Astrocyte (in vitro differentiated cells and primary cell): ENCODE measurements at regions not wholly inside any gene's neighbourhood (a gene's known extent, or its start where the extent isn't known, plus 50 kb on each side); places are given as distances from the start of the nearest gene placed in this dataset.

Experiments
- DNase-seq: peaks from one replicate; pipeline ENCODE4 v3.0.0-alpha.2; 2010; ENCODE audit warnings: low read depth
- FAIRE-seq: peaks from 2 replicates; lab custom pipeline; 2011; peaks lifted over from hg19 to GRCh38; lab: Jason Lieb, UNC
- H2AFZ ChIP-seq: 2 replicates; pipeline ENCODE4 v1.6.0; 2012; ENCODE audit warnings: low read depth, low read length, inconsistent platforms
- H3K27ac ChIP-seq: 2 replicates; pipeline ENCODE4 v1.5.1; 2011; ENCODE audit warnings: low read depth, low read length, inconsistent platforms
- H3K27me3 ChIP-seq: 2 replicates; pipeline ENCODE4 v1.6.0; 2011; ENCODE audit warnings: low read length, inconsistent platforms; ENCODE audit not compliant: insufficient read depth
- H3K36me3 ChIP-seq: 2 replicates; pipeline ENCODE4 v1.5.1; 2011; ENCODE audit warnings: low read length, inconsistent platforms; ENCODE audit not compliant: insufficient read depth
- H3K4me1 ChIP-seq: 2 replicates; pipeline ENCODE4 v1.5.1; 2011; ENCODE audit warnings: low read length, inconsistent platforms; ENCODE audit not compliant: insufficient read depth
- H3K4me2 ChIP-seq: 2 replicates; pipeline ENCODE4 v1.6.0; 2012; ENCODE audit warnings: low read length, inconsistent platforms
- H3K4me3 ChIP-seq: 2 replicates; pipeline ENCODE4 v1.5.1; 2011; ENCODE audit warnings: low read depth, mild to moderate bottlenecking, low read length, inconsistent platforms; ENCODE audit not compliant: insufficient read depth
- H3K79me2 ChIP-seq: 2 replicates; pipeline ENCODE4 v1.6.0; 2012; ENCODE audit warnings: mild to moderate bottlenecking, low read length, inconsistent platforms; ENCODE audit not compliant: insufficient read depth
- H3K9ac ChIP-seq: 2 replicates; pipeline ENCODE4 v1.6.0; 2012; ENCODE audit warnings: mild to moderate bottlenecking, low read length, inconsistent platforms
- H3K9me3 ChIP-seq: 2 replicates; pipeline ENCODE4 v1.5.1; 2012; ENCODE audit warnings: low read depth, mild to moderate bottlenecking, low read length, inconsistent platforms; ENCODE audit not compliant: insufficient read depth
- H4K20me1 ChIP-seq: 2 replicates; pipeline ENCODE4 v1.6.0; 2012; ENCODE audit warnings: low read length, inconsistent platforms; ENCODE audit not compliant: insufficient read depth
- H3K27ac Mint-ChIP-seq: one replicate; pipeline ENCODE4 v1.8.0; 2021; ENCODE audit warnings: mild to moderate bottlenecking, mixed read lengths; ENCODE audit not compliant: unreplicated experiment
- H3K27me3 Mint-ChIP-seq: one replicate; pipeline ENCODE4 v1.8.0; 2021; ENCODE audit warnings: low read depth, mixed read lengths; ENCODE audit not compliant: unreplicated experiment
- H3K36me3 Mint-ChIP-seq: one replicate; pipeline ENCODE4 v1.8.0; 2021; ENCODE audit warnings: low read depth, mixed read lengths; ENCODE audit not compliant: unreplicated experiment
- H3K4me1 Mint-ChIP-seq: one replicate; pipeline ENCODE4 v1.8.0; 2021; ENCODE audit warnings: low read depth, mixed read lengths; ENCODE audit not compliant: unreplicated experiment
- H3K4me3 Mint-ChIP-seq: one replicate; pipeline ENCODE4 v1.8.0; 2021; ENCODE audit warnings: mild to moderate bottlenecking, moderate library complexity, mixed read lengths; ENCODE audit not compliant: unreplicated experiment
- H3K9me3 Mint-ChIP-seq: one replicate; pipeline ENCODE4 v1.8.0; 2021; ENCODE audit warnings: mild to moderate bottlenecking, mixed read lengths; ENCODE audit not compliant: unreplicated experiment
- EZH2 ChIP-seq: IDR thresholded peaks from 2 replicates; pipeline ENCODE4 v1.6.1; 2012; ENCODE audit warnings: mild to moderate bottlenecking, low read length, inconsistent platforms; ENCODE audit not compliant: insufficient read depth
- TF ChIP-seq, protein P1 (sequence below): IDR thresholded peaks from 2 replicates; pipeline ENCODE4 v1.5.1; 2011; ENCODE audit warnings: low read depth, mild to moderate bottlenecking, inconsistent platforms, low read length, moderate library complexity; ENCODE audit not compliant: insufficient read depth

DNA sequence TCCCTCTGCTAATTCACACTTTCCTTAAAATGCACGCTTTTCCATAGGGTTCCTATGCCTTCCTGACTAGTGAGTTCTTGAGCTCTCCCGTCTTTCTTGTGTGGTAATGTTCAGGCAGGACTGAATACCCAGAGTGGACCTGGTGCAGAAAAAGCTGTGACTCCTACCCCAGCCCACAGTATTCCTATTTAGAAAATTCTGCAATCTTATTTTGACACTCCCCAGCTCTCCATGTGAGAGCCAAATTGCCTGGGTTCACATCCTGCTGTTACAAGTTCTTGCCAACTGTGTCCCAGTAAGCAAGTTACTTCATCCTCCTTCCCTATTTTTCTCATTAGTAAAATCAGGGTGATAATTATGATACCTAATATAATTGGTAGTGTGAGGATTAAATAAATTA lies 290.8 kb upstream of the SLCO3A1 start:
- Histone ChIP-seq H3K27me3 (no peaks in the 10 kb centered on the region), H3K4me3 (no peak overlapping the region), H3K9me3 (no peaks in the 10 kb centered on the region), H3K36me3 (no peaks in the 10 kb centered on the region), H3K79me2 (no peaks in the 10 kb centered on the region), H2AFZ (no peak overlapping the region), H4K20me1 (no peaks in the 10 kb centered on the region), H3K27ac (no peak overlapping the region), H3K4me2 (no peak overlapping the region), H3K4me1 (peaks cover 15% of the 10 kb centered on the region), H3K9ac (no peak overlapping the region)
- DNase-seq, result no peak
- Mint-ChIP-seq H3K4me1 (peaks cover 11% of the 10 kb centered on the region), H3K27me3 (no peaks in the 10 kb centered on the region), H3K36me3 (no peaks in the 10 kb centered on the region), H3K4me3 (no peak overlapping the region), H3K9me3 (no peaks in the 10 kb centered on the region), H3K27ac (no peak overlapping the region)
- FAIRE-seq, result no peak
- no peak for TF ChIP-seq EZH2

DNA sequence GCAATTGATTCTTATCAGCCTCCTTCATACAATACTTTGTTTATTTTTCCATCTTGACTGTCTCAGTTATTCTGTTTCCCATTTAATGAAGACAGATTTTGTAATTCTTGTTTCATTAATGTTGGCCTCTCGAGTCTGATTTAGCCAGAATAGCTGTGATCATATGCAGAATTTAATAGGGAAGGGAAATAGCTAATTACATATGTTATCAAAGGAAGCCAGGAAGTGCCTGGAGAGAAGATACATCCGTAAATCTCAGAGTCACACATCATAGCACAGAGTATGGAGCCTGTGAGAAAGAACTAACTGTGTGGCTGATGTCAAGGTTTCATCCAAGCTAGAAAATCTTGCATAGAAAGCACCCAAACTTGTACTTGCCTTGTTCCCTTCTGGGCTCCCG lies 288.9 kb upstream of the SLCO3A1 start:
- no peak overlapping the region for H3K4me2 ChIP-seq
- Mint-ChIP-seq H3K4me1 (peaks cover 11% of the 10 kb centered on the region), H3K4me3 (no peak overlapping the region), H3K27me3 (peaks cover 2% of the 10 kb centered on the region), H3K27ac (no peak overlapping the region), H3K9me3 (no peaks in the 10 kb centered on the region), H3K36me3 (no peaks in the 10 kb centered on the region)
- H4K20me1 ChIP-seq, result no peaks in the 10 kb centered on the region
- no peak overlapping the region for H3K9ac ChIP-seq
- FAIRE-seq, result no peak
- DNase-seq, result no peak
- no peak overlapping the region for H3K4me3 ChIP-seq
- H3K27ac ChIP-seq, result no peak overlapping the region
- H3K79me2 ChIP-seq, result no peaks in the 10 kb centered on the region
- no peaks in the 10 kb centered on the region for H3K27me3 ChIP-seq
- no peaks in the 10 kb centered on the region for H3K9me3 ChIP-seq
- TF ChIP-seq EZH2, result no peak
- TF ChIP-seq, protein P1, sequence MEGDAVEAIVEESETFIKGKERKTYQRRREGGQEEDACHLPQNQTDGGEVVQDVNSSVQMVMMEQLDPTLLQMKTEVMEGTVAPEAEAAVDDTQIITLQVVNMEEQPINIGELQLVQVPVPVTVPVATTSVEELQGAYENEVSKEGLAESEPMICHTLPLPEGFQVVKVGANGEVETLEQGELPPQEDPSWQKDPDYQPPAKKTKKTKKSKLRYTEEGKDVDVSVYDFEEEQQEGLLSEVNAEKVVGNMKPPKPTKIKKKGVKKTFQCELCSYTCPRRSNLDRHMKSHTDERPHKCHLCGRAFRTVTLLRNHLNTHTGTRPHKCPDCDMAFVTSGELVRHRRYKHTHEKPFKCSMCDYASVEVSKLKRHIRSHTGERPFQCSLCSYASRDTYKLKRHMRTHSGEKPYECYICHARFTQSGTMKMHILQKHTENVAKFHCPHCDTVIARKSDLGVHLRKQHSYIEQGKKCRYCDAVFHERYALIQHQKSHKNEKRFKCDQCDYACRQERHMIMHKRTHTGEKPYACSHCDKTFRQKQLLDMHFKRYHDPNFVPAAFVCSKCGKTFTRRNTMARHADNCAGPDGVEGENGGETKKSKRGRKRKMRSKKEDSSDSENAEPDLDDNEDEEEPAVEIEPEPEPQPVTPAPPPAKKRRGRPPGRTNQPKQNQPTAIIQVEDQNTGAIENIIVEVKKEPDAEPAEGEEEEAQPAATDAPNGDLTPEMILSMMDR, result no peak
- peaks cover 15% of the 10 kb centered on the region for H3K4me1 ChIP-seq
- H2AFZ ChIP-seq, result no peak overlapping the region
- no peaks in the 10 kb centered on the region for H3K36me3 ChIP-seq

DNA sequence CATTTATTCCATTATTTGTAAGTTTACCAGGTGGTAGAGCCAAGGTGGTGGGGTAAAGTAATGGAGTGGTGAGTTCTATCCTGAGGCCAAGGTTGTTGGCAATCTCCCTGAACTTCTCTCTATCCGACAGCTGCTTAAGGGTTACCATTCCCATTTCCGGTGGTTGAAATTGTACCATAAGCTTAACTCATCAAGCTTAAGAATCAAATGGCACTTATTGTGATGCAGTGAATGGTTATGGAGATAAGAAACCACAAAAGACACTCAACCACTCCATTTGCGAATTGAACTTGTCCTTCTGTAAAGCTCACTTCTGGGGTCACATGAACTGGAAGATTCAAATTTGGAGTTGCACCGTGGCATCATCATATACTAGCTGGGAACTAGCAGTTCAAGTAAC lies 287.4 kb upstream of the SLCO3A1 start:
- H3K27me3 Mint-ChIP-seq, result peaks cover 2% of the 10 kb centered on the region
- FAIRE-seq, result no peak
- Histone ChIP-seq H2AFZ (no peak overlapping the region), H3K36me3 (no peaks in the 10 kb centered on the region), H3K4me3 (no peak overlapping the region), H3K4me1 (peaks cover 11% of the 10 kb centered on the region), H3K27me3 (no peaks in the 10 kb centered on the region), H3K27ac (no peak overlapping the region), H3K9me3 (no peaks in the 10 kb centered on the region), H3K4me2 (no peak overlapping the region), H3K79me2 (no peaks in the 10 kb centered on the region), H3K9ac (no peak overlapping the region), H4K20me1 (no peaks in the 10 kb centered on the region)
- H3K27ac Mint-ChIP-seq, result no peak overlapping the region
- no peak for TF ChIP-seq EZH2
- TF ChIP-seq, protein P1, result no peak
- H3K36me3 Mint-ChIP-seq, result no peaks in the 10 kb centered on the region
- H3K9me3 Mint-ChIP-seq, result no peaks in the 10 kb centered on the region
- no peak for DNase-seq
- H3K4me3 Mint-ChIP-seq, result no peak overlapping the region
- peaks cover 9% of the 10 kb centered on the region for H3K4me1 Mint-ChIP-seq
